ENCODE measurements at regions not wholly inside any gene's neighbourhood (a gene's known extent, or its start where the extent isn't known, plus 50 kb on each side); places are given as distances from the start of the nearest gene placed in this dataset.

GRCh38 chr3:28835751-28836150 is 445.1 kb upstream of the RBMS3 start:
- Histone ChIP-seq H3K79me2 (ENCODE audit: insufficient read depth, low read length) (no peaks in the 10 kb centered on the region), H3K36me3 (ENCODE audit: low read length) (no peaks in the 10 kb centered on the region), H3F3A (ENCODE audit: insufficient read depth) (no peaks in the 10 kb centered on the region), H3K4me3 (ENCODE audit: insufficient read depth, low read length, poor library complexity, severe bottlenecking) (no peak overlapping the region), H3K9ac (ENCODE audit: low read length) (no peak overlapping the region), H4K20me1 (ENCODE audit: low read depth, low read length) (no peaks in the 10 kb centered on the region), H3K27ac (ENCODE audit: low read depth, low read length) (no peak overlapping the region), H3K9me2 (replicated peaks; ENCODE audit: insufficient read depth, low read length) (no peaks in the 10 kb centered on the region), H2AFZ (ENCODE audit: low read depth, low read length, severe bottlenecking) (no peak overlapping the region), H3K4me2 (ENCODE audit: low read depth, low read length, poor library complexity, severe bottlenecking) (no peak overlapping the region), H3K27me3 (ENCODE audit: low read length) (no peaks in the 10 kb centered on the region), H3K9me3 (ENCODE audit: insufficient read depth, low read length) (no peaks in the 10 kb centered on the region)
- TF ChIP-seq CTCF (IDR thresholded peaks at IDR 0.05; ENCODE audit: insufficient read depth, low read length, poor library complexity, severe bottlenecking) (no peak), EZH2phosphoT487 (conservative IDR thresholded peaks at IDR 0.05; ENCODE audit: low read length) (no peak)

GRCh38 chr3:28836199-28836598 is 444.7 kb upstream of the RBMS3 start:
- Histone ChIP-seq H4K20me1 (ENCODE audit: low read depth, low read length) (no peaks in the 10 kb centered on the region), H3F3A (ENCODE audit: insufficient read depth) (no peaks in the 10 kb centered on the region), H3K36me3 (ENCODE audit: low read length) (no peaks in the 10 kb centered on the region), H2AFZ (ENCODE audit: low read depth, low read length, severe bottlenecking) (no peak overlapping the region), H3K27me3 (ENCODE audit: low read length) (no peaks in the 10 kb centered on the region), H3K27ac (ENCODE audit: low read depth, low read length) (no peak overlapping the region), H3K4me3 (ENCODE audit: insufficient read depth, low read length, poor library complexity, severe bottlenecking) (no peak overlapping the region), H3K9ac (ENCODE audit: low read length) (no peak overlapping the region), H3K79me2 (ENCODE audit: insufficient read depth, low read length) (no peaks in the 10 kb centered on the region), H3K9me2 (replicated peaks; ENCODE audit: insufficient read depth, low read length) (no peaks in the 10 kb centered on the region), H3K9me3 (ENCODE audit: insufficient read depth, low read length) (no peaks in the 10 kb centered on the region), H3K4me2 (ENCODE audit: low read depth, low read length, poor library complexity, severe bottlenecking) (no peak overlapping the region)
- TF ChIP-seq CTCF (IDR thresholded peaks at IDR 0.05; ENCODE audit: insufficient read depth, low read length, poor library complexity, severe bottlenecking) (no peak), EZH2phosphoT487 (conservative IDR thresholded peaks at IDR 0.05; ENCODE audit: low read length) (no peak)

- no peak overlapping the region for H3K4me2 ChIP-seq (ENCODE audit: low read depth, low read length, poor library complexity, severe bottlenecking)
- H3K79me2 ChIP-seq (ENCODE audit: insufficient read depth, low read length): no peaks in the 10 kb centered on the region
- H3K9ac ChIP-seq (ENCODE audit: low read length): no peak overlapping the region
- TF ChIP-seq EZH2phosphoT487 (conservative IDR thresholded peaks at IDR 0.05; ENCODE audit: low read length): no peak
- TF ChIP-seq CTCF (IDR thresholded peaks at IDR 0.05; ENCODE audit: insufficient read depth, low read length, poor library complexity, severe bottlenecking): no peak
- no peak overlapping the region for H3K27ac ChIP-seq (ENCODE audit: low read depth, low read length)
- no peaks in the 10 kb centered on the region for H3K27me3 ChIP-seq (ENCODE audit: low read length)
- H3K9me3 ChIP-seq (ENCODE audit: insufficient read depth, low read length): no peaks in the 10 kb centered on the region
- no peak overlapping the region for H2AFZ ChIP-seq (ENCODE audit: low read depth, low read length, severe bottlenecking)
- H3K4me3 ChIP-seq (ENCODE audit: insufficient read depth, low read length, poor library complexity, severe bottlenecking): no peak overlapping the region
- H3F3A ChIP-seq (ENCODE audit: insufficient read depth): no peaks in the 10 kb centered on the region
- H4K20me1 ChIP-seq (ENCODE audit: low read depth, low read length): no peaks in the 10 kb centered on the region
- no peaks in the 10 kb centered on the region for H3K9me2 ChIP-seq (replicated peaks; ENCODE audit: insufficient read depth, low read length)
- no peaks in the 10 kb centered on the region for H3K36me3 ChIP-seq (ENCODE audit: low read length)
Observed at GRCh38 chr3:28840976-28841376, 439.9 kb upstream of the RBMS3 start.

GRCh38 chr3:28841441-28841840 is 439.4 kb upstream of the RBMS3 start:
- Histone ChIP-seq H3K9me3 (ENCODE audit: insufficient read depth, low read length) (no peaks in the 10 kb centered on the region), H3K27me3 (ENCODE audit: low read length) (no peaks in the 10 kb centered on the region), H2AFZ (ENCODE audit: low read depth, low read length, severe bottlenecking) (no peak overlapping the region), H3K79me2 (ENCODE audit: insufficient read depth, low read length) (no peaks in the 10 kb centered on the region), H3K4me2 (ENCODE audit: low read depth, low read length, poor library complexity, severe bottlenecking) (no peak overlapping the region), H3K4me3 (ENCODE audit: insufficient read depth, low read length, poor library complexity, severe bottlenecking) (no peak overlapping the region), H3K9ac (ENCODE audit: low read length) (no peak overlapping the region), H3K27ac (ENCODE audit: low read depth, low read length) (no peak overlapping the region), H3K9me2 (replicated peaks; ENCODE audit: insufficient read depth, low read length) (no peaks in the 10 kb centered on the region), H3F3A (ENCODE audit: insufficient read depth) (no peaks in the 10 kb centered on the region), H4K20me1 (ENCODE audit: low read depth, low read length) (no peaks in the 10 kb centered on the region), H3K36me3 (ENCODE audit: low read length) (no peaks in the 10 kb centered on the region)
- TF ChIP-seq CTCF (IDR thresholded peaks at IDR 0.05; ENCODE audit: insufficient read depth, low read length, poor library complexity, severe bottlenecking): no peak
- no peak for TF ChIP-seq EZH2phosphoT487 (conservative IDR thresholded peaks at IDR 0.05; ENCODE audit: low read length)
